ENCODE measurements at regions not wholly inside any gene's neighbourhood (a gene's known extent, or its start where the extent isn't known, plus 50 kb on each side); places are given as distances from the start of the nearest gene placed in this dataset.

DNA sequence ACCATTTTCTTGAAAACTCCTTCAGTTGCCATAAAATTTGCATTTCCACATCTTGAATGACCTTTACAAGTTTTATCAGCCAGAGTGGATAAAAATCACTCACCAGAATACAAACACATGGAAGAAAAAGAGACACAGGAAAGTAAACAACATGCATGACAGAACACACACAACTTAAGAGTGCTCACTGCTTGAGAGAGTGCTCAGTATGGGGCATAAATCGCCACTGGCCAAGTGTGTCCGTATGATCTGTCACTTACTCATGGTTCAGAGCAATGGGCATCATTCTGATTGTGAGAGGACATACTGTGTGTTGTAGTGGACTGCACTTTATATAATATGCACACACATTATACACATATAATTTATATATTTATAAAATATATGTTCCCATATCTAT, 155.6 kb upstream of the NTRK2 start:
- Histone ChIP-seq H3K27ac (no peak overlapping the region), H3K4me3 (no peak overlapping the region), H3K9me3 (peaks cover 0 to 14% (median 0%) of the 10 kb centered on the region in 11 donors), H3K4me1 (peaks cover 0 to 13% (median 0%) of the 10 kb centered on the region in 9 donors), H3K27me3 (no peaks in the 10 kb centered on the region), H3K36me3 (no peaks in the 10 kb centered on the region)
- TF ChIP-seq, protein P1, sequence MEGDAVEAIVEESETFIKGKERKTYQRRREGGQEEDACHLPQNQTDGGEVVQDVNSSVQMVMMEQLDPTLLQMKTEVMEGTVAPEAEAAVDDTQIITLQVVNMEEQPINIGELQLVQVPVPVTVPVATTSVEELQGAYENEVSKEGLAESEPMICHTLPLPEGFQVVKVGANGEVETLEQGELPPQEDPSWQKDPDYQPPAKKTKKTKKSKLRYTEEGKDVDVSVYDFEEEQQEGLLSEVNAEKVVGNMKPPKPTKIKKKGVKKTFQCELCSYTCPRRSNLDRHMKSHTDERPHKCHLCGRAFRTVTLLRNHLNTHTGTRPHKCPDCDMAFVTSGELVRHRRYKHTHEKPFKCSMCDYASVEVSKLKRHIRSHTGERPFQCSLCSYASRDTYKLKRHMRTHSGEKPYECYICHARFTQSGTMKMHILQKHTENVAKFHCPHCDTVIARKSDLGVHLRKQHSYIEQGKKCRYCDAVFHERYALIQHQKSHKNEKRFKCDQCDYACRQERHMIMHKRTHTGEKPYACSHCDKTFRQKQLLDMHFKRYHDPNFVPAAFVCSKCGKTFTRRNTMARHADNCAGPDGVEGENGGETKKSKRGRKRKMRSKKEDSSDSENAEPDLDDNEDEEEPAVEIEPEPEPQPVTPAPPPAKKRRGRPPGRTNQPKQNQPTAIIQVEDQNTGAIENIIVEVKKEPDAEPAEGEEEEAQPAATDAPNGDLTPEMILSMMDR (IDR thresholded peaks at IDR 0.05), result no peak
- 84 to 85% methylated on average over 2 of the region's 2 CpGs for WGBS, 2 donors
- intact Hi-C loops (cut with DNase I), result no loop called here
- no peak for DNase-seq
- ATAC-seq, result no peak

DNA sequence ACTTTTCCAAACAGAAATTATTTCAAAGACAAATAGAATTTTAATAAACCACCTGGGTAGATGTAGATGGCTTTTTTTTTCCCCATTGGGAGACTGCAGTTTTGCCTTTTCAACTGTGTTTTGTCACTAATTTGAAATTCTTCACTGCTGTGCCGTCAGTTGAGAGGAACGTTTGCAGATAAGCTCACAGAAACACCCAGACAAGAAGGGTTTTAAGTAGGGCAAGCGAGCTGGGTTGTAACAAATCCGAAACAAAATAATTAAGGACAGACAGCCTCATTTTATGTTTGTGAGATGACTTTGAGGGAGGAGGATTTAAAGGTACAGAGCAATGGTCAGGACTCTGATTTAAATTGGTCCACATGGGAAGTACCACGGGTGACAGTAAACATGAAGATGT, 155.1 kb upstream of the NTRK2 start:
- peaks cover 0 to 14% (median 0%) of the 10 kb centered on the region in 11 donors for H3K9me3 ChIP-seq
- H3K27ac ChIP-seq, result no peak overlapping the region
- peak in 1 of 8 donors; percentile 61 for ATAC-seq
- no peaks in the 10 kb centered on the region for H3K27me3 ChIP-seq
- H3K4me3 ChIP-seq, result no peak overlapping the region
- TF ChIP-seq, protein P1 (IDR thresholded peaks at IDR 0.05), result no peak
- DNase-seq, result no peak
- H3K36me3 ChIP-seq, result no peaks in the 10 kb centered on the region
- 48 to 53% methylated on average over 5 of the region's 5 CpGs for WGBS, 2 donors
- H3K4me1 ChIP-seq, result peaks cover 0 to 13% (median 0%) of the 10 kb centered on the region in 9 donors
- intact Hi-C loops (cut with DNase I), result no loop called here

DNA sequence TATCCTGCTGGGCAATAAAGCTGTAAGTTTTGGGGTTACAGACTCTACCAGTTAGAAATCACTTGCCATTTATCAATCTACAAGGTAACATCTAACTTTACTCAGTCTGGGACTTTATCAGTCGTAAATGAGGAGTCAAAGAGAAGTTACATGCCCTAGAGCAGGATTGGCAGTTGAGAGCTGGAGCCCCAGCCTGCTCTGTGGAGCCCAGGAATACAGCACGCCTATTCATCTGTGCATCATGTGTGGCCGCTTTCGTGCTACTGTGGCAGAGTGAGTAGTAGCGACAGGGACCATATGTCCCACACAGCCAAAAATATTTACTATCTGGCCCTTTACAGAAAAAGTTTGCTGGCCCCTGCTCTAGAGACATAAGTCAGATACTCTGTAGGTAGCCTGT, 152.5 kb upstream of the NTRK2 start:
- intact Hi-C loops (cut with DNase I), result no loop called here
- WGBS, 2 donors, result 83 to 86% methylated on average over 5 of the region's 5 CpGs

DNA sequence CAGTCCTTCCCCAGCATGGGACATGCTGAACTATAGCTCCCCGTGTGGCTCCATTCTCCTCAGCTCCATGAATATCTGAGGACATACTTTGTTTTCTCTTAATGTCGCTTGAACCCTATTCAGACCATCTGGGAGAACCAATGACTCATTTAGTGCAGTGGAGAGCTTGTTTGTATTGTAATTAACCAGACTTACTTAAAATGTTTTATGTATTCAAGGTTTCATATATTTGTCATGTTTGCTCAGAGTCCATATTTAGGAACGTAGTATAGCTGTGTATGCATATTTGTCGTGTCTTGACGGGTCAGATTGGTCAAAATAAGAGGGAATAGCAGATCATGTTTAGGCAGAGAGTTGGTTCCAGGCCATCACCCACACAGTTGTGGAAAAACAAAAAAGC, 150.1 kb upstream of the NTRK2 start:
- intact Hi-C loops (cut with DNase I), result no loop called here
- 85 to 87% methylated on average over 5 of the region's 5 CpGs for WGBS, 2 donors
- H3K27ac ChIP-seq, result no peak overlapping the region
- TF ChIP-seq, protein P1 (IDR thresholded peaks at IDR 0.05), result no peak
- H3K4me1 ChIP-seq, result no peaks in the 10 kb centered on the region
- H3K27me3 ChIP-seq, result no peaks in the 10 kb centered on the region
- DNase-seq (no peak), ATAC-seq (no peak)
- no peaks in the 10 kb centered on the region for H3K36me3 ChIP-seq
- no peak overlapping the region for H3K4me3 ChIP-seq
- peaks cover 0 to 14% (median 0%) of the 10 kb centered on the region in 11 donors for H3K9me3 ChIP-seq

More for the DNA sequence above, 152.5 kb upstream of the NTRK2 start:
- Histone ChIP-seq H3K9me3 (peaks cover 0 to 14% (median 0%) of the 10 kb centered on the region in 11 donors), H3K4me1 (peaks cover 0 to 13% (median 0%) of the 10 kb centered on the region in 9 donors), H3K27me3 (no peaks in the 10 kb centered on the region), H3K4me3 (no peak overlapping the region), H3K27ac (no peak overlapping the region), H3K36me3 (no peaks in the 10 kb centered on the region)
- DNase-seq (no peak), ATAC-seq (no peak)
- TF ChIP-seq, protein P1 (IDR thresholded peaks at IDR 0.05), result no peak
